ENCODE measurements at regions not wholly inside any gene's neighbourhood (a gene's known extent, or its start where the extent isn't known, plus 50 kb on each side); places are given as distances from the start of the nearest gene placed in this dataset.

DNA sequence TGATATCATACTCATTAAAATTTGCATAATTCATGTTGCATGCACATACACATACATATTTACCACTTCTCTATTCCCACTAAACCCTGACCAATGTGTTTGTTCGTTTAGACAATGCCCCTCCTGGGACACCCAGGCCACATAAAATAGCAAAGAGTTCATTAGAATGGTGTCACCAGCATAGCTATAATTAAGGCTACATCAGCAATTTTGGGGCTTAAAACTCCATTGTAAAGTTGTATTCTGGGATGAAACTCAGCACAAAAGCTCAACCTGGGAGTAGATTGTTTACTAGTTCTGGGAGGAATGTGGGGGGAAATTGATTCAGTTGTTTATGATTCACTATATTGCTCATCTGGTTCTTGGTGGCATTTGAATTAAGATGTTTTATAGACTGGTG, 522.2 kb upstream of the SUCLG2 start:
- CTCF ChIA-PET = no interaction called here

More for the DNA sequence above, 522.2 kb upstream of the SUCLG2 start:
- dilution Hi-C loops (cut with MboI; ENCODE audit: extremely low pct_ligation_motif_present, low sequenced_read_pairs) = no loop called here
- POLR2A ChIA-PET = no interaction called here
- no peak overlapping the region for H2AFZ ChIP-seq (ENCODE audit: low read depth, low read length)
- H3K79me2 ChIP-seq (ENCODE audit: control insufficient read depth, insufficient read depth, low read length) = no peaks in the 10 kb centered on the region
- no peak overlapping the region for H3K4me3 ChIP-seq (replicated peaks in 1 of 3; ENCODE audit: insufficient read depth in 1 of 3, low read depth in 1 of 3, low read length in 3 of 3)
- FAIRE-seq (no peak), DNase-seq (ENCODE audit: low read depth, low spot score) (no peak)
- peaks cover 6% of the 10 kb centered on the region for H3K9me3 ChIP-seq (replicated peaks; ENCODE audit: control insufficient read depth, insufficient read depth, low read length)
- H3K27ac ChIP-seq (ENCODE audit: insufficient read depth, low read depth, low read length) = no peak overlapping the region
- H3K36me3 ChIP-seq (ENCODE audit: control insufficient read depth in 2 of 2, extremely low read depth in 1 of 2, insufficient read depth in 2 of 2, low read length in 2 of 2) = no peaks in the 10 kb centered on the region
- no peaks in the 10 kb centered on the region for H3K9me1 ChIP-seq (replicated peaks; ENCODE audit: control insufficient read depth, extremely low read depth, insufficient read depth, low read length)
- no TSS peak for BruUV-seq (replicated peaks)
- no peaks in the 10 kb centered on the region for H3K4me1 ChIP-seq (ENCODE audit: control insufficient read depth, extremely low read depth, insufficient read depth, low read length)
- no peaks in the 10 kb centered on the region for H3K27me3 ChIP-seq (ENCODE audit: control insufficient read depth in 2 of 2, insufficient read depth in 2 of 2, low read length in 2 of 2)
- H3K4me2 ChIP-seq (ENCODE audit: insufficient read depth, low read length) = no peak overlapping the region
- intact Hi-C loops (cut with micrococcal nuclease) = no loop called here
- H3K9ac ChIP-seq (replicated peaks; ENCODE audit: extremely low read depth, insufficient read depth, low read length) = no peak overlapping the region
- H4K20me1 ChIP-seq (replicated peaks; ENCODE audit: control insufficient read depth, extremely low read depth, insufficient read depth, low read length) = no peaks in the 10 kb centered on the region
- TF ChIP-seq, protein P1, sequence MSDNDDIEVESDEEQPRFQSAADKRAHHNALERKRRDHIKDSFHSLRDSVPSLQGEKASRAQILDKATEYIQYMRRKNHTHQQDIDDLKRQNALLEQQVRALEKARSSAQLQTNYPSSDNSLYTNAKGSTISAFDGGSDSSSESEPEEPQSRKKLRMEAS (IDR thresholded peaks at IDR 0.05; ENCODE audit: insufficient read depth, insufficient read length) = no peak
- TF ChIP-seq MYC (IDR thresholded peaks at IDR 0.05; ENCODE audit: low read depth, low read length) (no peak), CTCF (IDR thresholded peaks at IDR 0.05; ENCODE audit: extremely low read depth in 1 of 2, insufficient read depth in 1 of 2, low read depth in 1 of 2, low read length in 2 of 2) (no peak), FOS (IDR thresholded peaks at IDR 0.05; ENCODE audit: borderline replicate concordance, insufficient read depth, low read length) (no peak), JUN (IDR thresholded peaks at IDR 0.05; ENCODE audit: borderline replicate concordance, insufficient read depth, insufficient read length, low read depth) (no peak), POLR2A (IDR thresholded peaks at IDR 0.05; ENCODE audit: low read depth, low read length) (no peak), GATA2 (IDR thresholded peaks at IDR 0.05; ENCODE audit: insufficient read depth, insufficient read length, low read depth, low read length) (no peak), EZH2 (IDR thresholded peaks at IDR 0.05; ENCODE audit: borderline replicate concordance, low read depth, low read length, severe bottlenecking) (no peak), POLR2AphosphoS5 (IDR thresholded peaks at IDR 0.05; ENCODE audit: insufficient read depth, low read depth, low read length) (no peak)

Data from endothelial cell of umbilical vein (primary cell).